ENCODE measurements at regions not wholly inside any gene's neighbourhood (a gene's known extent, or its start where the extent isn't known, plus 50 kb on each side); places are given as distances from the start of the nearest gene placed in this dataset.

DNA sequence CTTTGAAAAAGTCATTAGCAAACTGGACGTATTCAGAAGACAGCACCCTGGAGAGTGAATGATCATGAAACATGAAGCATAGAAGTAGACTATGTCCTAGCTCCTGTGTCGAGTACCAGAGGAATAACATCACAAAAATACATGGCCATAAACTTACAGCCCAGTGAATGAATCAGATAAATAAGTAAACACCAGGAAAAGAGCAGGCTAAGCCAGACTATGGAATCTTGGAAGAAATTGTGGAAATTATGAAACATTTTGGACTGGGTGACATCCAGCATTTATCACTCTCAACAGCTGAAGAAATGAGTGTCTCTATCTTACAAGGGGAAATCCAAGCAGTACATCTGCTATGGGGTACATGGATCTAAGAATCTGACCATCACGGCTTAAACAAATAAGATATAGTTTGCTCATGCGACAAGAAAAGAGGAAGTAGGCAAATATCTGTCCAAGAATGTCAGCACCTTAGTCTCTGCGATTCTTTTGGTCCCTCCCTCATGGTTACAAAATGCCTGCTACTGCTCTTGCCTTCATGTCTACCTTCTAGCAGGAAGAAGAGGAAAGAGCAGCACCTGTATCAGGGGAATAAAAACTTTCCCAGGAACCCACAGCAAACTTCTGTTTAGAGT is 481.5 kb downstream of the BCOR start:
- Histone ChIP-seq H3K27me3 (ENCODE audit: control insufficient read depth, low read length) (no peaks in the 10 kb centered on the region), H4K20me1 (ENCODE audit: control insufficient read depth, insufficient read depth, low read depth, low read length) (no peaks in the 10 kb centered on the region), H3K4me3 (ENCODE audit: low read length) (no peak overlapping the region), H3K79me2 (ENCODE audit: control insufficient read depth, low read length) (no peaks in the 10 kb centered on the region), H3K9me3 (ENCODE audit: control insufficient read depth, insufficient read depth, low read length) (no peaks in the 10 kb centered on the region), H3K27ac (ENCODE audit: low read depth, low read length) (no peak overlapping the region), H3K36me3 (ENCODE audit: control insufficient read depth, low read length) (no peaks in the 10 kb centered on the region), H3F3A (ENCODE audit: control insufficient read depth, insufficient read depth) (no peaks in the 10 kb centered on the region), H3K4me1 (ENCODE audit: control insufficient read depth, low read length) (no peaks in the 10 kb centered on the region), H3K9me2 (replicated peaks; ENCODE audit: control insufficient read depth, low read length) (no peaks in the 10 kb centered on the region), H3K4me2 (ENCODE audit: low read length) (no peak overlapping the region)
- TF ChIP-seq EZH2phosphoT487 (IDR thresholded peaks at IDR 0.05; ENCODE audit: borderline replicate concordance, low read length): no peak
- TF ChIP-seq, protein P1, sequence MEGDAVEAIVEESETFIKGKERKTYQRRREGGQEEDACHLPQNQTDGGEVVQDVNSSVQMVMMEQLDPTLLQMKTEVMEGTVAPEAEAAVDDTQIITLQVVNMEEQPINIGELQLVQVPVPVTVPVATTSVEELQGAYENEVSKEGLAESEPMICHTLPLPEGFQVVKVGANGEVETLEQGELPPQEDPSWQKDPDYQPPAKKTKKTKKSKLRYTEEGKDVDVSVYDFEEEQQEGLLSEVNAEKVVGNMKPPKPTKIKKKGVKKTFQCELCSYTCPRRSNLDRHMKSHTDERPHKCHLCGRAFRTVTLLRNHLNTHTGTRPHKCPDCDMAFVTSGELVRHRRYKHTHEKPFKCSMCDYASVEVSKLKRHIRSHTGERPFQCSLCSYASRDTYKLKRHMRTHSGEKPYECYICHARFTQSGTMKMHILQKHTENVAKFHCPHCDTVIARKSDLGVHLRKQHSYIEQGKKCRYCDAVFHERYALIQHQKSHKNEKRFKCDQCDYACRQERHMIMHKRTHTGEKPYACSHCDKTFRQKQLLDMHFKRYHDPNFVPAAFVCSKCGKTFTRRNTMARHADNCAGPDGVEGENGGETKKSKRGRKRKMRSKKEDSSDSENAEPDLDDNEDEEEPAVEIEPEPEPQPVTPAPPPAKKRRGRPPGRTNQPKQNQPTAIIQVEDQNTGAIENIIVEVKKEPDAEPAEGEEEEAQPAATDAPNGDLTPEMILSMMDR (IDR thresholded peaks at IDR 0.05; ENCODE audit: low read depth, low read length, poor library complexity, severe bottlenecking): no peak

DNA sequence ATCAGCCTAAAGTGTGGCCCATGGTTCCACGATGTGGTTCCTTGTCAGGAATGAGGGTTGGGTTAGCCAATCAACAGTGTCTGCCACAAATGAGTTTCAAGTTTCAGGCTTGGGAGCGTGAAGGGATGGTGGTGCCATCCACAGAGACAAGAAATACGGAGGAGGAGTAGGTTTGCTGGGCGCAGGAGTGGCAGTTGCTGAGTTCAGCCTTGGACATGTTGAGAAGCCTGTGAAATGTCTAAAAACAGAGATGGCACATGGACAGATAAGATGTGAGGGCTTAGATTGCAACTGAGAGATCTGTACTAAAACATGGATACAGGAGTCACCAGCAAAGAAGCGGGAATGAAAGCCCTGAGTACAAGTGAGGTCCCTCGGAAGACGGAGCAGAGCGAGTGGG is 481.0 kb downstream of the BCOR start:
- no peak overlapping the region for H3K27ac ChIP-seq (ENCODE audit: low read depth, low read length)
- H3K36me3 ChIP-seq (ENCODE audit: control insufficient read depth, low read length): no peaks in the 10 kb centered on the region
- TF ChIP-seq, protein P1 (IDR thresholded peaks at IDR 0.05; ENCODE audit: low read depth, low read length, poor library complexity, severe bottlenecking): no peak
- TF ChIP-seq EZH2phosphoT487 (IDR thresholded peaks at IDR 0.05; ENCODE audit: borderline replicate concordance, low read length): no peak
- no peaks in the 10 kb centered on the region for H3K9me2 ChIP-seq (replicated peaks; ENCODE audit: control insufficient read depth, low read length)
- H3K79me2 ChIP-seq (ENCODE audit: control insufficient read depth, low read length): no peaks in the 10 kb centered on the region
- no peaks in the 10 kb centered on the region for H3F3A ChIP-seq (ENCODE audit: control insufficient read depth, insufficient read depth)
- no peaks in the 10 kb centered on the region for H3K9me3 ChIP-seq (ENCODE audit: control insufficient read depth, insufficient read depth, low read length)
- no peaks in the 10 kb centered on the region for H3K4me1 ChIP-seq (ENCODE audit: control insufficient read depth, low read length)
- H4K20me1 ChIP-seq (ENCODE audit: control insufficient read depth, insufficient read depth, low read depth, low read length): no peaks in the 10 kb centered on the region
- no peak overlapping the region for H3K4me2 ChIP-seq (ENCODE audit: low read length)
- no peaks in the 10 kb centered on the region for H3K27me3 ChIP-seq (ENCODE audit: control insufficient read depth, low read length)
- no peak overlapping the region for H3K4me3 ChIP-seq (ENCODE audit: low read length)

DNA sequence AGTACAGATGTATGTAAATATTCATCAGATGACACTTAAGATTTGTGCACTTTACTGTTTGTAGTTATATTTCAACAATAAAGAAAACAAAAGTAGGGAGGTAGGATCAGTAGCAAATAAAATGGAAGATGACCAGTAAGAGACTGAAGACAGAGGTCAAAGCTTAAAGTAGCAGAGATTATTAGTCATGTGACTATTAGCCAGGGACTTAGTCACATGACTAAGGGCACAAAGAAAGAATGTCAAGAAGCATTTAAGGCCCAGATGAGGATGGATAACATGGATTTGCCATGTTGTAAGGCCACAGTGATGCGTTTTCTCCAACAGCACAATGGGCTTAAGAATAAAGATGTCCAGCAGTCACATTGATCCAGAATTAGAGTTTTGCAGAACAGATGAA is 479.6 kb downstream of the BCOR start:
- H3K36me3 ChIP-seq (ENCODE audit: control insufficient read depth, low read length): no peaks in the 10 kb centered on the region
- H3K9me2 ChIP-seq (replicated peaks; ENCODE audit: control insufficient read depth, low read length): no peaks in the 10 kb centered on the region
- no peak overlapping the region for H3K4me2 ChIP-seq (ENCODE audit: low read length)
- H3K4me3 ChIP-seq (ENCODE audit: low read length): no peak overlapping the region
- no peaks in the 10 kb centered on the region for H4K20me1 ChIP-seq (ENCODE audit: control insufficient read depth, insufficient read depth, low read depth, low read length)
- no peaks in the 10 kb centered on the region for H3K27me3 ChIP-seq (ENCODE audit: control insufficient read depth, low read length)
- no peaks in the 10 kb centered on the region for H3K79me2 ChIP-seq (ENCODE audit: control insufficient read depth, low read length)
- H3K4me1 ChIP-seq (ENCODE audit: control insufficient read depth, low read length): no peaks in the 10 kb centered on the region
- no peaks in the 10 kb centered on the region for H3K9me3 ChIP-seq (ENCODE audit: control insufficient read depth, insufficient read depth, low read length)
- TF ChIP-seq, protein P1 (IDR thresholded peaks at IDR 0.05; ENCODE audit: low read depth, low read length, poor library complexity, severe bottlenecking): no peak
- TF ChIP-seq EZH2phosphoT487 (IDR thresholded peaks at IDR 0.05; ENCODE audit: borderline replicate concordance, low read length): no peak
- no peak overlapping the region for H3K27ac ChIP-seq (ENCODE audit: low read depth, low read length)
- no peaks in the 10 kb centered on the region for H3F3A ChIP-seq (ENCODE audit: control insufficient read depth, insufficient read depth)

All from DOHH2 (cell line).